ENCODE measurements at regions not wholly inside any gene's neighbourhood (a gene's known extent, or its start where the extent isn't known, plus 50 kb on each side); places are given as distances from the start of the nearest gene placed in this dataset.
A peak's percentile ranks its signal among the peaks of the same experiment; 100 is the strongest.

- ATAC-seq (no peak), DNase-seq (peak; percentile 17)
- no peaks in the 10 kb centered on the region for H3K36me3 ChIP-seq (ENCODE audit: low read depth, low read length)
- no peaks in the 10 kb centered on the region for H4K20me1 ChIP-seq (ENCODE audit: low read length)
- BruUV-seq (replicated peaks), result no TSS peak
- no peaks in the 10 kb centered on the region for H3K79me2 ChIP-seq (ENCODE audit: low read length)
- ChIA-PET CTCF (no interaction called here), POLR2A (ENCODE audit: unreplicated experiment) (no interaction called here)
- peaks cover 68% of the 10 kb centered on the region for H3K27me3 ChIP-seq (ENCODE audit: low read length)
- no peaks in the 10 kb centered on the region for H3K9me2 ChIP-seq (replicated peaks; ENCODE audit: low read length)
- no peak overlapping the region for H3K27ac ChIP-seq (ENCODE audit: low read length)
- no peaks in the 10 kb centered on the region for H3F3A ChIP-seq (ENCODE audit: low read length, unreplicated experiment)
- no peaks in the 10 kb centered on the region for H3K9me3 ChIP-seq (ENCODE audit: low read length)
- no peak overlapping the region for H3K4me3 ChIP-seq (ENCODE audit: low read length)
- no peak for TF ChIP-seq EZH2 (IDR thresholded peaks at IDR 0.05; ENCODE audit: low read length, unreplicated experiment)
- no peak overlapping the region for H3K4me2 ChIP-seq (ENCODE audit: low read length)
- intact Hi-C loops (cut with micrococcal nuclease), result no loop called here
- 0 out of 2 replicates have a peak, but pooled peaks cover 1% of the 10 kb centered on the region for H3K4me1 ChIP-seq (ENCODE audit: insufficient read depth, low read length)
- H3K9ac ChIP-seq (ENCODE audit: low read length), result no peak overlapping the region
- no peak overlapping the region for H2AFZ ChIP-seq (ENCODE audit: low read length)
Measured at GRCh38 chr17:77590951-77591735, 367.4 kb upstream of the TNRC6C start.

- no TSS peak for BruUV-seq (replicated peaks)
- POLR2A ChIA-PET (ENCODE audit: unreplicated experiment), result interaction anchor here (0.8 kb wide), 1 partner anchor 365 kb away, joined by 10 read pairs; no protein-coding TSS in a partner anchor
- no peak overlapping the region for H3K9ac ChIP-seq (ENCODE audit: low read length)
- no peak for ATAC-seq
- CTCF ChIA-PET, result no interaction called here
- H3K4me2 ChIP-seq (ENCODE audit: low read length), result no peak overlapping the region
- H3K27me3 ChIP-seq (ENCODE audit: low read length), result peaks cover 79% of the 10 kb centered on the region
- no peak overlapping the region for H2AFZ ChIP-seq (ENCODE audit: low read length)
- H3K36me3 ChIP-seq (ENCODE audit: low read depth, low read length), result no peaks in the 10 kb centered on the region
- no peak for DNase-seq
- no peak overlapping the region for H3K27ac ChIP-seq (ENCODE audit: low read length)
- H3K9me3 ChIP-seq (ENCODE audit: low read length), result no peaks in the 10 kb centered on the region
- H4K20me1 ChIP-seq (ENCODE audit: low read length), result no peaks in the 10 kb centered on the region
- no peaks in the 10 kb centered on the region for H3K4me1 ChIP-seq (ENCODE audit: insufficient read depth, low read length)
- no peak for TF ChIP-seq CTCF (conservative IDR thresholded peaks at IDR 0.05; ENCODE audit: low read depth, low read length)
- peak; percentile 31 for TF ChIP-seq EZH2 (IDR thresholded peaks at IDR 0.05; ENCODE audit: low read length, unreplicated experiment)
- no peaks in the 10 kb centered on the region for H3K9me2 ChIP-seq (replicated peaks; ENCODE audit: low read length)
- H3F3A ChIP-seq (ENCODE audit: low read length, unreplicated experiment), result no peaks in the 10 kb centered on the region
- no peak overlapping the region for H3K4me3 ChIP-seq (ENCODE audit: low read length)
- H3K79me2 ChIP-seq (ENCODE audit: low read length), result no peaks in the 10 kb centered on the region
- intact Hi-C loops (cut with micrococcal nuclease), result no loop called here
Measured at GRCh38 chr17:77592106-77592865, 366.2 kb upstream of the TNRC6C start.

GRCh38 chr17:77593081-77593480 is 365.4 kb upstream of the TNRC6C start:
- H3F3A ChIP-seq (ENCODE audit: low read length, unreplicated experiment), result no peaks in the 10 kb centered on the region
- H2AFZ ChIP-seq (ENCODE audit: low read length), result no peak overlapping the region
- no peaks in the 10 kb centered on the region for H3K9me2 ChIP-seq (replicated peaks; ENCODE audit: low read length)
- POLR2A ChIA-PET (ENCODE audit: unreplicated experiment), result no interaction called here
- H3K4me2 ChIP-seq (ENCODE audit: low read length), result no peak overlapping the region
- no peak for TF ChIP-seq CTCF (conservative IDR thresholded peaks at IDR 0.05; ENCODE audit: low read depth, low read length)
- no peak for TF ChIP-seq EZH2 (IDR thresholded peaks at IDR 0.05; ENCODE audit: low read length, unreplicated experiment)
- TF ChIP-seq EZH2phosphoT487 (IDR thresholded peaks at IDR 0.05; ENCODE audit: borderline replicate concordance, low read length), result no peak
- no TSS peak for BruUV-seq (replicated peaks)
- no peaks in the 10 kb centered on the region for H4K20me1 ChIP-seq (ENCODE audit: low read length)
- H3K4me3 ChIP-seq (ENCODE audit: low read length), result no peak overlapping the region
- H3K79me2 ChIP-seq (ENCODE audit: low read length), result no peaks in the 10 kb centered on the region
- H3K27me3 ChIP-seq (ENCODE audit: low read length), result peaks cover 82% of the 10 kb centered on the region
- no peak overlapping the region for H3K27ac ChIP-seq (ENCODE audit: low read length)
- H3K36me3 ChIP-seq (ENCODE audit: low read depth, low read length), result no peaks in the 10 kb centered on the region
- CTCF ChIA-PET, result no interaction called here
- ATAC-seq (no peak), DNase-seq (no peak)
- H3K9ac ChIP-seq (ENCODE audit: low read length), result no peak overlapping the region
- no peaks in the 10 kb centered on the region for H3K9me3 ChIP-seq (ENCODE audit: low read length)
- intact Hi-C loops (cut with micrococcal nuclease), result no loop called here
- H3K4me1 ChIP-seq (ENCODE audit: insufficient read depth, low read length), result no peaks in the 10 kb centered on the region

All from PC-3 (cell line).